ENCODE measurements at regions not wholly inside any gene's neighbourhood (a gene's known extent, or its start where the extent isn't known, plus 50 kb on each side); places are given as distances from the start of the nearest gene placed in this dataset.

DNA sequence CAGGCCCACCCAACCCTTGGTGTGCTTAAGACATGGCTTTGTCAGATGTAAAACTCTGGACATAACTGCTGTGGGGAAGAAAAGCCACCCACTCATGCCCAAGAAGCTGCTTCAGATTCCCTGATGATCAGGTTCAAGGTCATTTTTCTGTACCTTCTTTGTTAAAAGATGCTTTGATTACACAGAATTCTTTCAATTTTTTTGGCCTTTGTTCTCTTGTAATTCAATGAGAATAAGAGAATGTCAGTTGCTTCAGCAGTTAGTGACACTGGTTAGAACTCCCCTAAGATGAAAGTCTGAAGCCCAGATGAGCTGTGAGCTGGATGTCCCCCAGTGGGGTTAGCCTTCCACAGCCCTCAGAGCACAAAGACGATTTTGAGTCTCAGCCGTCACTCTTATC, 152.7 kb downstream of the CHRM3 start:
- no peak for FAIRE-seq

DNA sequence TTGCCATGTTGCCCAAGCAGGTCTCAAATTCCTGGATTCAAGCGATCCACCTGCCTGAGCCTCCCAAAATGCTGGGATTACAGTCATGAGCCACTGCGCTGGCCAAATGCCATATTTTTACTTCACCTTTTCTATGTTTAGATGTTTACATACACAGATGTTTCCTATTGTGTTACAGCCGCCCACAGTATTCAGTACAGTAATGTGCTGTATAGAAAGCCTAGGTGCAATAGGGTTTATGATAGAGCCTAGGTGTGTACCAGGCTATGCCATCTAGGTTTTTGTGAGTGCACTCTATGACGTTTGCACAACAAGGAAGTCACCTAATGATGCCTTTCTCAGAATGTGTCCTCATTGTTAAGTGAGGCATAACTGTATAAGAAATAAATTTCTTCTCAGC, 153.4 kb downstream of the CHRM3 start:
- FAIRE-seq, result no peak

DNA sequence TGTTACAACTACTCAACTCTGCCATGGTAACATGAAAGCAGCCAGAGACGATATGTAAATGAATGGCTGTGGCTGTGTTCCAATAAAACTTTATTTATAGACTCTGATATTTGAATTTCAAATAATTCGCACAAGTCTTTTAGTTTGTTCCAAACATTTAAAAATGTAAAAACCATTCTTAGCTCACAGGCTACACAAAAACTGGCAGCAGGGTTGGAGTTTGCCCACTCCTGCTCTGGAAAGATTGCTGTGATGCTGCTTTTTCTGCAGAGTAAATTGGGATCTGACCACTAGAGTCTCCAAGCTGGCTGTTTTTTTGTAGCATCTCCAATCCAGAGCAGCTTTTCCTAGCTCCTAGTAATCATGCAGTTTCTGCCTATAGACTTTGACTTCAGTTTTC, 157.5 kb downstream of the CHRM3 start:
- FAIRE-seq, result no peak

DNA sequence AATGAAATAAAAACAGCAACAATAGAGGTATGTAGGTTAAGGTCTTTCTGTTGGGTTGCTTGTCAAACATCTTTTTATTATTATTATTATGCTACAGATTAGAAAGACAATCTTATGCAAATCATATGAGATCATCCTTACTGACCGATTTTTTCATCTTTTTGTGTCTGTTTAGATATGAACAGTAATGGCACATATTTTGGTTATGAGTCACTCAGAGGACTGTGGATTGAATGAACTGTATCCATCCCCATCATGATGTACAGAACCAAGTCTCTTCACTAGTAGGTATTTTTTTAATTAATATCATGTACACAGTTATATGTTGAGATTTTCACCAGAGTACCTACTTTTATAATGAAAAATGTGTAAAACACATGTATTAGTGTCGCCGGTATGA, 159.1 kb downstream of the CHRM3 start:
- no peak for FAIRE-seq

DNA sequence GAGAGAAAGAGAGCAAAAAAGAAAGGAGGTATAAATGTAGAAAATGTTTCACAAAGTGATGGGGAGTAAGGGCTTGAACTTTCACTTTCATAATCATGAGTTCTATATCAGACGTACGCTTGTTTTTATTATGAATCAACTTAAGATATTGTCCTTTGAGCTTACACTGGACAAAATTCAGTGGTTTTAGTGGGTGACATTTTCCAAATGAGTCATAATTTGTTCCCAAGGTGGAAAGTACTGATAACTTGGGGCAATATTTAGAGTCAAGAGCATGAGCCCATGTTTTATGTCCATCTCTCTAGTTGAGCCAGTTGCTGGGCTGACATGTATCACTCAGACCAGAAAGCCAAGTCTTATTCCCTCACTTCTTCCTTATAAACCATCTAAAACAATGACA, 161.6 kb downstream of the CHRM3 start:
- FAIRE-seq, result no peak

DNA sequence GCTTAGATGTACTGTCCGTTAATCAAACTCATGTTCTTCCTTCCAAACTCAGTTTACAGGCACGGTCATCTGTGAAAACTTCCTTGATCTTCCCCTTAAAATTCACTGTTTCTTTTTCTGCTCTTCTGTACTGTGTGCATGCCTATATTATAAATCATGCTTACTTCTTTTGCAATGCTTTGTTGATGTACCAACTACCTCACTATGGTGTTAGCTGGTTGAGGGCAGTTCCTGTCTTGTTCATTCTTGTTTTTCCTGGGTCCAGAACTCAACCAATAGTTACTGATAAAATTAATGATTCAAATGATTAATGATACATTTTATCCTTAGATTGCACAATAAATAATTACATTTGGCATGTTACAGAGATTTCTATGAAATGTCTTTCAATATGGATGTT, 163.8 kb downstream of the CHRM3 start:
- peak; percentile 73 for FAIRE-seq

DNA sequence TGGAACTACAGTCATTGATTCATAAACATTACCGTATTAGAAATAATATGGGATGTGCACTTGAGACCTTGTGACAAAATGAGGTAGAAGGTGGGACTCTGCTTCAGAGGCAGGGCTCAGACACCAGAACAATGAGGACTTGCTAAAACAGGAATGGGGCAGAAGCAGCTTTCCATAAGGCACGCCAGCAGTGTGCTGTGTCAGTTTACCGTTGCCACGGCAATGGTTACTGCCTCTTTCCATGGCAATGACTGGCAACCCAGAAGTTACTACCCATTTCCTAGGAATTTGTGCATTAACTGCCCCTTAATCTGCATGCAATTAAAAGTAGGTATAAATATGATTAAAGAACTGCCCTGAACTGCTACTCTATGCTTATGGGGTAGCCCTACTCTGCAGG, 169.0 kb downstream of the CHRM3 start:
- FAIRE-seq, result no peak

DNA sequence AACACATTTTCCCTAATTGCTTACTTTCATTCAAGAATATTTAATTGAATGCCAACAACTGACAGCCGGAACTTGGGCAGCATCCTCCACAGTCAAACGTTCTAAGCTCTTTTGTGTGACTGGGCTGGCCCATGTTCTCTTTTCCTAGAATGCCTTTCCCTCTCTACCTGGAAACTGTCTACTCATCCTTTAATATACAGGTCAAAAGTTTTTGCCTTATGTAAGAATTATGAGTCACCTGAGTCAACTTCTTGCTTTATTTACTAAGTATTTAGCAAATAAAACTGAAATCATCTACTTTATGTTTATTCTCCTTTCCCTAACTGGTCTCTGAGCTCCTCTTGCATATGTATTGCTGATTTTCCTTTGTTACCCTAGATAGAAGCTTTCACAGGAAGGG, 172.2 kb downstream of the CHRM3 start:
- FAIRE-seq, result no peak

DNA sequence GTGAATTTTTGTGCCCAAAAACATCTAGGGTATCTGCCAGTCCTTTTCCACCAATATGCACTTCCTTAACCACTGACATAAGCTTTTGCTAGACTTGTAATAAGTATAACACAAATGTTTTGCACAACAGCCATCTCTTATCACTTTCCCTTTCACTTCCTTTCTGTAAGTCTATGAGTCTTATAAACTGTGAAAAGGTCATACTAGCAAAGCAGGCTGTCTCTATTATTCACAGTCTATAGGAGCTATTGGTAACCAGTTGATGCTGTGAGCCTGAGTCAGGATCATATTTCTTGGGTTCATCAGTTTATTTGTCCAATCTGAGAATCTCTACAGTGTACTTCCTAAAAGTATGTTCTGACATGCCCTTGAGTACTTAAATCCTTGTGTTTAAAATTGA, 172.6 kb downstream of the CHRM3 start:
- no peak for FAIRE-seq

DNA sequence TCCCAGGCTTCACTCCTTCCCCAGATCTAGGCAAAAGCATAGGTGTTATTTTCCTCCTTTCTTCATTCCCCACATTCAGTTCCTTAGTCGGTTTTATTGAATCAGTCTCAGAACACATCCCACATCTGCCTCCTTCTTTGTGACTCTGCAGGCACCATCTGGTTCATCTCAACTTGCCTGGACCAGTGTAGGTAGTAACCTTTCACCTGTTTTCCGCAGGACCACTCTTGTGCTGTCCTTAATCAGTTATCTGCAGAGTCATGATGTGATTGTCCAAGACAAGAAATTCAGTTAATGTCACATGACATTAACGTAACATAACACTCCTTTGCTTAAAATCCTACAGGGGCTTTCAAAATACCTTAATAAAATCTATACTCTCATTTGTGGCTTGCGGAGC, 174.6 kb downstream of the CHRM3 start:
- FAIRE-seq, result no peak

DNA sequence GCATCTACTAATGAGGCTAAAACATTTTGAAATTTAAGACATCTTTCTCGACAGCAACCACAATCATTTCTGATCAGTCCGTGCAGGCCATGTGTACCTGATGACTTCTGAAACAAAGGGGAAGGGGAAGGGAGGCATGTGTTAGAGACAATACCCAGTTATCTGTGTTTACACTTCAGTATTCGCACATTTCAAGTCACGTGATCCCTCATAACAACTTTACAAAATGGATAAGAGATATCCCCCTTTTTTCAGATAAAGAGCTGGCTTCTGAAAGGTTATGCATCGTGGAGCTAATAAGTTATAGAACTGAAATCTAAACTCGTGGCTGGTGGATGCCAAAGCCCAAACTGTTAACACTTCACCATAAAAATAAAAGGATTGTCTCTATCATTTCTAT, 175.7 kb downstream of the CHRM3 start:
- FAIRE-seq, result no peak

DNA sequence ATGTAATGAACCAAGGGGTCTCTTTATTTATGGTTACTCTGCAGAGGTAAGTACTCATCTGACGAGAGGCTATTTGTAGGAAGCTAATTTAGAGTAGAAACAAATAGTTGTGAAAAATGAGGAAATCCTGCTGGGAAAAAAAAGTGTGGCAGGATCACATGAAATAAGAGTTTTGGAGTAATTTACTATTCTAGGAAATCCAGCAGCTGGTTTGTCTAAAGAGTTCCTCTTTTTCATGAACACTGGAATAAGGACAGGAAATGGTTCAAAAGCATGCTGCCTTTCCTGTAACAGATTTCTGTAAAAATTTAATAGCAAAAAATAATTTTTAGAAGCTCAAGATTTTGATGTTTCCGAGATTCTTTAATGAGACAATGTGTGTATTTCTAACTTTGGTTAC, 177.3 kb downstream of the CHRM3 start:
- FAIRE-seq, result no peak

DNA sequence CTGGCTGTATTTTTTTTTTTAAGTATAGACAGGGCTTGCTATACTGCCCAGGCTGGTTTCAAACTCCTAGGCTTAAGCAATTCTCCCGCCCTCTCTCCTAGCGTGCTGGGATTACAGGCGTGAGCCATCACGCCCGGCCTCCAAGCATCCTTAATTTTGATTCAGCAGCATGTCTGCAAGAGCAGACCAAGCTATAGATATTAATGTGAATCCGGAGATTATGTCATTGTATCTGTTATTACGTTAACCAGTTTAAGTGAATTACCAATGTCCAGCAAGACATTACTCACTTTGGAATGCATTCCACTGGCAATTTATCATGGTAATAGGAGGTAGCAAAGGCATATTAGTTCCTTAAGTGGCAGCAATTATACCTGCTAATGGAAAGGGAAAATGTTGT, 179.7 kb downstream of the CHRM3 start:
- no peak for FAIRE-seq

DNA sequence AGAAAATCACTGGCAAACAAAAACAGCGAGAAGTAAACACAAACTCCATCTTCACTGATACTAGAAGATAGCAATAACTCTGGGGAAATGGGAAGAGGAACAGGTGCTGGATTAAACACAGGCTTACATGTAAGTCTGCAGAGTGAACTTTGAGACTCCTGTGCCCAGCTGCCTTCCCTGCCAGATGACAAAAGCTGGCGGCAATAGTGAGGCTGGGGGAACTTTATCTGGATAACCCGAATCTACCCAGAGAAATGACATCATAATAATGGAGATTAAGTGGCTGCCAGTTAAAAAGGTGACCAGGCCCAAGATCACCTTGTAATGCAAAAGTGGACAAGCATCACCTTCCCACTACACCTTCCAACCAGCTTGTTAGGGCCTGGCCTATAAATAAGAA, 184.5 kb downstream of the CHRM3 start:
- no peak for FAIRE-seq

DNA sequence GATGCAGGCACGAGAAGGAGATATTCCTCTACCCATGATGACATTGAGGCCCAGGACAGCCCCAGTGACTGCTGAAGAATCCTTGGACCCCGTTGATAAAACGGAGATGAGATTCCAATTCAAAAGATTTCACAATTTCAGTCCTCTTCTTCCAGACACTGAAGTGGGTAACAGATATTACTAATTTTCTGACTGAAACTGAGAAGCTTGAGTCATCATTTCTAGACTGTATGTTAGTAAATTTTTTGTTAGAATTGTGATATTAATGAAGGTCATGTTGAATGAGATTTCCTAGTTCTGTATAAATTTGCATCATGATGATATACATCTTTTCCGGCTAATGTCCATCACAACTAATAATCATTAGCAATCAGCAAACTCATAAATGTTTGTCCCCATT, 185.8 kb downstream of the CHRM3 start:
- FAIRE-seq, result no peak

DNA sequence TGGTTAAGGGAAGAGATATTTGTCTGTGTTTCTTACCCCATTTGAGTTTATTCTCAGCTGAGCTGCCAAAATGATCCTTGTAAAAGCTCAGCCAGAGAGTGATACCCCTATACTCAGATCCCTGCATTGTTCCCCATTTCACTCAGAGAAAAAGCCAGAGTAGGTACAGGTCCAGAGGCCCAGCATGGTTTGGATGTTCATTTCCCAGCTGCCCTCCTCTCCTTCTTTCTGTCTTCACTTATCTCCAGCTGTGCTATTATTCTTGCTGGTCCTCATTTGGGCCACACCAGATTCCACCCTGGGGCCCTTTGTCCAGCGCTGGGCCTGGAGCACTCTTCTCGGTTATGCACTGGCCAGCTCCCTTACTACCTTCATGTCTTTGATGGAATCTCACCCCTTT, 187.7 kb downstream of the CHRM3 start:
- no peak for FAIRE-seq

DNA sequence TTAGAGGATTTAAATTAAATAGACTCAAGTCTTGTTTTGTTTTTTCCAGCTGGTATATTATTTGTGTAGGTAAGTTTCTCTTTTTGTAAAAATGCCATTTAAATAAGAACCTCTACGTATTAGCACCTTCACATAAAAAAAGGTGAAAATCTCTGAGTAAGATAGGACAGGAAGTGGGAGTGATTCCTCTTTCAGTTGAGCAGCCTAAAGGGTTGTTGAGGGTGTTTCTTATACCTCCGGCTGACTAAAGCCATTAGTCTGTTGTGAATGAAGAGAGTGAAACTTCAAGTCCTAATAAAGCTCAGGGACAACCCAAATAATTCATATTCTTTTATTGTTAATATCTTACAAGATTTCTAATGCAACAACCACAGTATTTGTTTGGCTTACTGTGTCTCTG, 188.7 kb downstream of the CHRM3 start:
- FAIRE-seq, result no peak

DNA sequence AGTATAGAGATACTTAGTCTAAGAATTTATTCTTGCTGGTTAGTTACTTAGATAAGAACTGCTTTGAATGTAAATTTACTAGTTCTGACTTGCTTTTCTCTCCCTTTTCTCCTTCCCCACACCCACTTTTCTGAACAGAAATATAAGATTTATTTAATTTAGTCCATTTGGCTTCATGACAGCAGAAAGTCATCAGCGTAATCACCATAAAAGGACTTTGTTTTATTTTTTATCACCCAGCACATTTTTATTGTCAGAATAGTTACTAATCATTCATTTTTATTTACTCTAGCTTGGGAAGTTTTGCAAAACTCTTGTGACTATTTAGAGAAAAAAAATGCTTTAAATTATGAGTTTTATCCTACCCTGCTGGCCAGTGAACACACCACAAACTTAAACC, 197.2 kb downstream of the CHRM3 start:
- FAIRE-seq, result no peak

DNA sequence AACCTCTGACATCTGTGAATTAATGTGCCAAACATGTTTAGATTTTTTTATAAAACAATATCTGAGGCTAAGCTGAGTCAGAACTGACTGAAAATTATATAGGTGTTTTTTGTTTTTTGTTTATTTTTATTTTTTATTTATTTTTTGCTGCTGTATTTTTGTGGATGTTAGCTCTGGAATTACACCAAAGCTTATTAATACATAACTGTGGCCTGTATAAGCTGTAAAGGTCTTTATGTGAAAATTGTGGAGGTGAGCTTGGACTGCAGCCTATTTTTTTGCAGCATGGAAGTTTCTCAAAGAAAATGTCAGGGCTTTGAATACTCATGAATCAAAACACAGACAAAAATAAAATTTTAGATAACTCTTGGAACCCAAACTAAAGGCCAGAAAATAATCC, 199.8 kb downstream of the CHRM3 start:
- FAIRE-seq, result no peak

DNA sequence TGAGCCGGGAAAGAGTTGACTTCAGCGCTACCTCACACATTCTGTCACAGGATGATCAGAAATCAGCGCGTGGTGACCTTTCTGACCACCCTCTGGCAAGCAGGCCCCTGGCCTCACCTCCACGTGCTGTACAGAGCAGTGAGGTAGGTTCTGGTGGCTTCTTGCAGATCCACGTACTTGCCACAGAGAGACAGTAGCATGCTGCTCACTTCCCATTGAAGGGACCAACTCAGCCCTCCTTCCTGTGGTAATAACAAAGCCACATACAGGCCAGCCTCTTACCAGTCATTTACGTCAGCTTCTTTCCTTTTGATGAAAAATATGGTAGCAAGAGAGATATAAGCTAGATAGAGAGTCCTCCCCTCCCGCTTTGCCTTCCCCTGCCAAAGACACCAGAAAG, 200.7 kb downstream of the CHRM3 start:
- FAIRE-seq, result no peak

DNA sequence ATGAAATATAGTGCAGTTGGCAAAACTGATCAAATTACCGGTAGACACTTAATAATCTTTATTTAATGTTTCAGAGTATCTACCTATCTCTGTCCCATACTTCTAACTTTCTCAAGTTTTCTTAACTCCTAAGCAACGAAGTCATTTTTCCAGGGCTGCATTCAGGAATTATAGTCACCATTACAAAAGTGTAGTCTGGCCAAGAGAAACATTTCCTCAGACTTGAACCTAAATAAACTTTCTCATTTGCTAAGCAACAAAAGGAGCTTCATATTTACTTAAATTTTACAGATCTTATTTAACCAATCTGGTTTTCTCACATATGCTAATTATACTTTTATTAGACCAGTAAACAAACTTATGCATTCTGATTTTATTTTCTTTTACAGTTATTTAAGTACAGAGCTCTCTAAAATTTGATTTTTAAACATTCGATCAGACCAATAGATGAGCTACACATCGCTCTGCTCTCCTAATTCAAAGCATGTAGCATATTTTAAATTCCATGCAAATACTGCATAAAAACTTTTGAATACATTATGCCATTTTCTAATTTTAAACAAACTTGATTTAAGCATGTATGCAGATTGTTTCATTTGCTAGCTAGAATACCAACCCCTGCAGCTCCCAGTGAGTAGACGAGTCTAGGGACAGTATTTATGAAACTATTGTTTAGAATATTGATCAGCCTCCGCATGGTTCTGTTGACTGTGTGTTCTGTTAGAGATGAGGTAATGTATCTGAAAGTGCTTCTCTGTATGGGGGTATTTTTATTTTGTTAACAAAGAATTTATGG, 201.4 kb downstream of the CHRM3 start:
- no peak for FAIRE-seq

DNA sequence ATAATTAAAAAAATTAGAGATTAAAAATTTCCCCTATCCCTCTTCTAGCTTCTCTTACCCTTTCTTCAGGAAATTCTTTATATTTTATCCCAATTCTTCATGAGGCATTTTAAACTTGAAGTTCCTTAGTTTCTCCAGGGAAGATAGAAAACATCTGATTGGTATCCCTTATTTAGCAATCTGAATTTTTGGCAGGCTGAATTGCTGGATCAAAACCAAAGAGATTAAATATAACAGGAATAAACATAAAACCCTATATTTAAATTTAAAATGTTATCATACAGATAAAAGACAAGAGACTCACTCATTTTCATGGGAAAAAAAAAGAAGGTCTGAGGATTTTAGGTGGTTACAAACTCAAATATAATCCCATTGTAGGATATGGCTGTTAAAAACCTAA, 204.2 kb downstream of the CHRM3 start:
- no peak for FAIRE-seq

DNA sequence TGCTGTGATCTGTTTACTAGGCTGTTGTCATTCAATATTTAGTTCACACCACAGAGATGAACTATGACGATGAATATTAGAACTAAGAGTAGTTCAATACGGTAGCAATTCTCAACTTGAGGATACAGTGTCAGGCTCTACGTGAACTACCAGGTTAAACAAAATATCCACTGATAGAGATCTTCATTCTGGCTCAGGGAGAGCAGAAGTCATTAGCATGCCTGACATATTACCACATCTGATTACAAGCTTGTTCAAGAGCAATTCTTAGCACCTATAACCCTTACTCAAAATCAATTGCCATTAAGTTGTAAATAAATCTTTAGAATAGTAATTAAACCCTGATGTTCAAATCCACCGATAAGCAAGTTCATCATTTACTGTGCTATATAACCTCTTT, 207.2 kb downstream of the CHRM3 start:
- no peak for FAIRE-seq

DNA sequence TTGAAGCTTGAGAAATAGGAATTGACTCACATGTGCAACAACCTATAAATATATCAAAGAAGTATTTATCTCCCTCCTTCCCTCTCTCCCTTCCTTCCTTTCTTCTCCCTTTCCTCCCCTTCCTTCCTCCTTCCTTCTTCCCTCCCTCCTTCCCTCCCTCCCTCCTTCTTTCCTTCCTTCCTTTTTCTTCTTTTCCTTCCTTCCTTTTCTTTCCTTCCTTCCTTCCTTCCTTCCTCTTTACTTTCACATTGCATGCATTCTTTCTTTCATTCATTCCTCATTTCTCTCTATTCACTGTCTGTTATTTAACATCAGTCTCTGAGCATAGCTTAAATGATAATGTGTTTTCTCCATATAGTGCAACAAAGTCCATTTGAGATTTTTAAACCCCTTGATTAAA, 214.2 kb downstream of the CHRM3 start:
- FAIRE-seq, result no peak

DNA sequence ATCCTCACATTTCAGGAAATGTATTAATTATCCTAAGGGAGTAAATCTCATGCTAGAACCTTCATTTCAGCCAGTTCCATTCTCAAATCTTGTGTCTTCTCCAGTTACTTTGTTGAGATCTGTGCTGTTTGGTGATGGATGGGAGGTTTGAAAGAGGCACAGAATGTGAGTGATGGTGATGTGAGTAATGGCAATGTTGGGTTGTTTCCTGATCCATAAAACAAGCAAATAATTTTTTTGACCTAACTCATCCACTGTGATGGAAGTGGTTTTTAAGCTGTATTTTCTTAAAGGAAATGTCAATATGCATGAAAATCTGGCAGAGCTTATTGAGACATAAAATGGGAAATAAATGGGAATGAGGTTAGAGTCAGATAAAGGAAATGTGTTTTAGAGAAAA, 214.7 kb downstream of the CHRM3 start:
- FAIRE-seq, result no peak

DNA sequence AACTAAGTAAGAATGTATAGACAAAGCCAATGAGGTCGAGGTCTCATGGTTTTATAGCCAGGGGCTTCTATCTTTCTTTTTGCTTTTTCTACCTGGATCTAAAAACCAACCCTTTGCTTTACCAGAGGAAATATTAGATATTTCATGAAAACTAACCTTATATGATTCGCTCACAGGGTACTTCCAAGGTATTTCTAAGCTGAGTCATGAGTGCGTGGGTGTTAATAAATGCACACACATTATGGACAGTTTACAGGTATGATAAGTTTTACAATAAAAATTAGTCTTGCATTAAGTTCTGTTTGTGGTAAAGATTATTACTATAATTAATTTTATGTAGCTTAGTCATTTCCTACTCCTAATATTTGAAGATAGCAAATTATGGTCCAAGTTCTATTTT, 217.2 kb downstream of the CHRM3 start:
- no peak for FAIRE-seq
